ENCODE measurements at regions not wholly inside any gene's neighbourhood (a gene's known extent, or its start where the extent isn't known, plus 50 kb on each side); places are given as distances from the start of the nearest gene placed in this dataset.

- Histone ChIP-seq H3K36me3 (ENCODE audit: control insufficient read depth, insufficient read depth, low read length) (no peaks in the 10 kb centered on the region), H3K27me3 (ENCODE audit: control insufficient read depth, insufficient read depth, low read length) (no peaks in the 10 kb centered on the region), H3K4me1 (ENCODE audit: control insufficient read depth, insufficient read depth, low read length) (no peaks in the 10 kb centered on the region), H3K4me3 (ENCODE audit: low read length) (no peak overlapping the region), H3K9me3 (replicated peaks; ENCODE audit: control insufficient read depth, low read depth, low read length) (no peaks in the 10 kb centered on the region), H3K27ac (ENCODE audit: low read length) (no peak overlapping the region)
- DNase-seq: no peak
- 39% methylated on average over 2 of the region's 4 CpGs for WGBS (ENCODE audit: insufficient coverage)
Measured at GRCh38 chr14:38536376-38537038, 280.6 kb upstream of the CLEC14A start.

GRCh38 chr14:38528582-38528981, 272.7 kb upstream of the CLEC14A start:
- H3K4me3 ChIP-seq (ENCODE audit: low read length): no peak overlapping the region
- H3K36me3 ChIP-seq (ENCODE audit: control insufficient read depth, insufficient read depth, low read length): no peaks in the 10 kb centered on the region
- no peaks in the 10 kb centered on the region for H3K27me3 ChIP-seq (ENCODE audit: control insufficient read depth, insufficient read depth, low read length)
- H3K27ac ChIP-seq (ENCODE audit: low read length): no peak overlapping the region
- no peak for DNase-seq
- H3K4me1 ChIP-seq (ENCODE audit: control insufficient read depth, insufficient read depth, low read length): no peaks in the 10 kb centered on the region
- H3K9me3 ChIP-seq (replicated peaks; ENCODE audit: control insufficient read depth, low read depth, low read length): no peaks in the 10 kb centered on the region

- H3K4me3 ChIP-seq (ENCODE audit: low read length): no peak overlapping the region
- H3K9me3 ChIP-seq (replicated peaks; ENCODE audit: control insufficient read depth, low read depth, low read length): no peaks in the 10 kb centered on the region
- no peaks in the 10 kb centered on the region for H3K36me3 ChIP-seq (ENCODE audit: control insufficient read depth, insufficient read depth, low read length)
- no peak for DNase-seq
- H3K27me3 ChIP-seq (ENCODE audit: control insufficient read depth, insufficient read depth, low read length): no peaks in the 10 kb centered on the region
- no peaks in the 10 kb centered on the region for H3K4me1 ChIP-seq (ENCODE audit: control insufficient read depth, insufficient read depth, low read length)
- H3K27ac ChIP-seq (ENCODE audit: low read length): no peak overlapping the region
Measured at GRCh38 chr14:38527502-38527878, 271.6 kb upstream of the CLEC14A start.

- Histone ChIP-seq H3K36me3 (ENCODE audit: control insufficient read depth, insufficient read depth, low read length) (no peaks in the 10 kb centered on the region), H3K4me3 (ENCODE audit: low read length) (no peak overlapping the region), H3K9me3 (replicated peaks; ENCODE audit: control insufficient read depth, low read depth, low read length) (no peaks in the 10 kb centered on the region), H3K27me3 (ENCODE audit: control insufficient read depth, insufficient read depth, low read length) (no peaks in the 10 kb centered on the region), H3K4me1 (ENCODE audit: control insufficient read depth, insufficient read depth, low read length) (no peaks in the 10 kb centered on the region), H3K27ac (ENCODE audit: low read length) (no peak overlapping the region)
- no peak for DNase-seq
- no CpG with 5 or more reads among the region's 1 CpG for WGBS (ENCODE audit: insufficient coverage)
Measured at GRCh38 chr14:38526826-38527501, 271.1 kb upstream of the CLEC14A start.

GRCh38 chr14:38524636-38525509, 269.0 kb upstream of the CLEC14A start:
- Histone ChIP-seq H3K4me1 (ENCODE audit: control insufficient read depth, insufficient read depth, low read length) (no peaks in the 10 kb centered on the region), H3K36me3 (ENCODE audit: control insufficient read depth, insufficient read depth, low read length) (no peaks in the 10 kb centered on the region), H3K27me3 (ENCODE audit: control insufficient read depth, insufficient read depth, low read length) (no peaks in the 10 kb centered on the region), H3K4me3 (ENCODE audit: low read length) (no peak overlapping the region), H3K27ac (ENCODE audit: low read length) (no peak overlapping the region), H3K9me3 (replicated peaks; ENCODE audit: control insufficient read depth, low read depth, low read length) (no peaks in the 10 kb centered on the region)
- WGBS (ENCODE audit: insufficient coverage): 20% methylated on average over 1 of the region's 2 CpGs
- no peak for DNase-seq

- no peaks in the 10 kb centered on the region for H3K4me1 ChIP-seq (ENCODE audit: control insufficient read depth, insufficient read depth, low read length)
- H3K36me3 ChIP-seq (ENCODE audit: control insufficient read depth, insufficient read depth, low read length): no peaks in the 10 kb centered on the region
- no peak for DNase-seq
- H3K9me3 ChIP-seq (replicated peaks; ENCODE audit: control insufficient read depth, low read depth, low read length): no peaks in the 10 kb centered on the region
- no peak overlapping the region for H3K27ac ChIP-seq (ENCODE audit: low read length)
- H3K4me3 ChIP-seq (ENCODE audit: low read length): no peak overlapping the region
- no peaks in the 10 kb centered on the region for H3K27me3 ChIP-seq (ENCODE audit: control insufficient read depth, insufficient read depth, low read length)
- WGBS (ENCODE audit: insufficient coverage): 83% methylated on average over 1 of the region's 3 CpGs
Measured at GRCh38 chr14:38522724-38523123, 266.8 kb upstream of the CLEC14A start.

GRCh38 chr14:38521591-38521990, 265.7 kb upstream of the CLEC14A start:
- H3K9me3 ChIP-seq (replicated peaks; ENCODE audit: control insufficient read depth, low read depth, low read length): no peaks in the 10 kb centered on the region
- H3K4me1 ChIP-seq (ENCODE audit: control insufficient read depth, insufficient read depth, low read length): no peaks in the 10 kb centered on the region
- WGBS (ENCODE audit: insufficient coverage): 88% methylated on average over 3 of the region's 5 CpGs
- H3K36me3 ChIP-seq (ENCODE audit: control insufficient read depth, insufficient read depth, low read length): no peaks in the 10 kb centered on the region
- no peaks in the 10 kb centered on the region for H3K27me3 ChIP-seq (ENCODE audit: control insufficient read depth, insufficient read depth, low read length)
- DNase-seq: no peak
- no peak overlapping the region for H3K27ac ChIP-seq (ENCODE audit: low read length)
- no peak overlapping the region for H3K4me3 ChIP-seq (ENCODE audit: low read length)

GRCh38 chr14:38517426-38517825, 261.5 kb upstream of the CLEC14A start:
- 20% methylated on average over 1 of the region's 2 CpGs for WGBS (ENCODE audit: insufficient coverage)

GRCh38 chr14:38512236-38512635, 256.3 kb upstream of the CLEC14A start:
- Histone ChIP-seq H3K27ac (ENCODE audit: low read length) (no peak overlapping the region), H3K27me3 (ENCODE audit: control insufficient read depth, insufficient read depth, low read length) (no peaks in the 10 kb centered on the region), H3K4me3 (ENCODE audit: low read length) (no peak overlapping the region), H3K4me1 (ENCODE audit: control insufficient read depth, insufficient read depth, low read length) (no peaks in the 10 kb centered on the region), H3K36me3 (ENCODE audit: control insufficient read depth, insufficient read depth, low read length) (no peaks in the 10 kb centered on the region), H3K9me3 (replicated peaks; ENCODE audit: control insufficient read depth, low read depth, low read length) (no peaks in the 10 kb centered on the region)
- DNase-seq: no peak

More at GRCh38 chr14:38517426-38517825, 261.5 kb upstream of the CLEC14A start:
- Histone ChIP-seq H3K4me1 (ENCODE audit: control insufficient read depth, insufficient read depth, low read length) (no peaks in the 10 kb centered on the region), H3K4me3 (ENCODE audit: low read length) (no peak overlapping the region), H3K36me3 (ENCODE audit: control insufficient read depth, insufficient read depth, low read length) (no peaks in the 10 kb centered on the region), H3K27me3 (ENCODE audit: control insufficient read depth, insufficient read depth, low read length) (no peaks in the 10 kb centered on the region), H3K9me3 (replicated peaks; ENCODE audit: control insufficient read depth, low read depth, low read length) (no peaks in the 10 kb centered on the region), H3K27ac (ENCODE audit: low read length) (no peak overlapping the region)
- no peak for DNase-seq

- DNase-seq: no peak
- Histone ChIP-seq H3K4me1 (ENCODE audit: control insufficient read depth, insufficient read depth, low read length) (no peaks in the 10 kb centered on the region), H3K36me3 (ENCODE audit: control insufficient read depth, insufficient read depth, low read length) (no peaks in the 10 kb centered on the region), H3K27ac (ENCODE audit: low read length) (no peak overlapping the region), H3K9me3 (replicated peaks; ENCODE audit: control insufficient read depth, low read depth, low read length) (no peaks in the 10 kb centered on the region), H3K4me3 (ENCODE audit: low read length) (no peak overlapping the region), H3K27me3 (ENCODE audit: control insufficient read depth, insufficient read depth, low read length) (no peaks in the 10 kb centered on the region)
Measured at GRCh38 chr14:38507299-38507698, 251.4 kb upstream of the CLEC14A start.
